HG03460 (cell line): ENCODE measurements at regions not wholly inside any gene's neighbourhood (a gene's known extent, or its start where the extent isn't known, plus 50 kb on each side); places are given as distances from the start of the nearest gene placed in this dataset.

Experiments used
- ATAC-seq: cut with Tn5 transposase; IDR thresholded peaks from one replicate; pipeline ENCODE4 v1.9.1; 2021; ENCODE audit not compliant: unreplicated experiment

DNA sequence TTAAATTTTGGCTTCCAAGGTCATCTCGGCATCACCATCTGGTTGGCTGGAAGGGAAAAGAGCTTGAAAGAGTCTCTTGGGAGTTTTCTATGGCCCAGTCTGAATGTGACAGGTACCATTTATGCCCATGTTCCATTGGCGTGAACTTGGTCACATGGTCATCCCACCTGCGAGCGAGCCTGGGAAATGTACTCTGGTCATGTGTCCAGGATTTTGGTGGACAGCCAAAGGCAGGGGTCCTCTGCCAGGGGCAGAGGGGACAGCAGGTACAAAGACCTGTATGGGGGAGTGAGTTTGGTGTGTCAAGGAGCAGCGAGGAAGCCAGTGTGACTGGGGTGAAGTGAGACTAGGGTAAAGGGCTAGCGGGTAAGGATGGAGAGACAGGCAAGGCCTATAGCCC lies 112.6 kb downstream of the CDC5L start:
- no peak for ATAC-seq

DNA sequence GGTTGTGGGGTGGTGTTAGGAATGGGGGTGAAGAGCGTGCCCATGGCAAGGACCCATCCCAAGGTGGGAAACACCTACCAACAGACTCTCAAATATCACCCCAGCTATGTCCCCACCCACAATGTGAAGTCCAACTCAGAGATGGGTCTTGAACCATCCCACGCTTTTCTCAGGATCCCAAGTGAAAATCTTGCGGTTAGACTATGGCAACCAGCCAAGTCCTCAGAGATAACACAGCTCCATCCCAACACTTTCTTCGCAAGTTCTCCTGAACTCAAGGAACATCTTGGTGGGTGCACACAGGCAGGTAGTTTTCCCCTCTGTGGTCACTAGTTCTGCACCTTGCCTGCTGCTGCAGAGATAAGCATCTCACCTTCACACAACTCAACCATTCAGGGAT lies 116.0 kb downstream of the CDC5L start:
- ATAC-seq, result no peak

- no peak for ATAC-seq
Measured at GRCh38 chr6:44504301-44504791, 116.8 kb downstream of the CDC5L start.

DNA sequence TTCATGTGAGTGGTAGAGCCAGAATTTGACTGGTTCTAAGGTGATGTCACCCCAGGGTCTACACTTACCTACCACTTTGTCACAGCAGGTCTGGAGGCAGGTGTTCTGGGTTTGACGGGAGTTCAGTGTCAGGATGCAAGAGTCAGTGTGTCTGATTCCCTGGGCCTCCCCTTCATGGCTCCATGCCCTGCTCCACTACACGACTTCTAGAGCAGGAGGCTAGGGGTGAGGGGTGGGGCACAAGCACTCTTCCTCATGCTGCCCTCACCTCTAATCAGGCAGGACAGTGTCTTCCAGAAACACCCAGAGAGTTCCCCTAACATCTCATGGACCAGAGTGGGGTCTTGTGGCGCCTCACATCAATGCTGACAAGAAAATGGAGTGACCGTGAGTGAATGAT lies 118.2 kb downstream of the CDC5L start:
- ATAC-seq, result no peak

DNA sequence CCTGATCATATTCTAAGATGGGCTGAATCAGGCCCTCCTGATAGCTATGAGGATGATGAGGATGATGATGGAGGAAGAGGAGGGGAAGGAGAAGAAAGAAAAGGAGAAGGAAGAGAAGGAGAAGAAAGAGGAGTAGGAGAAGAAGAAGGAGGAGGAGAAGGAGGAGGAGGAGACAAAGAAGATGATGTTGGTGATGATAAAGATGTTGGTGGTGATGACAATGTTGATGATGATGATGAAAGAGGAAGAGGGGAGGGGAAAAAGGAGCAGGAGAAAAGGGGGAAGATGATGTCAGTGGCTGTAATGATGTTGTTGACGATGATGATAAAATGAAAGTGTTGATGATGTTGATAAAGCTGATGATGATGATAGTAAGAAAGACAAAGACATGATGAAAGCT lies 119.5 kb downstream of the CDC5L start:
- ATAC-seq, result no peak

GRCh38 chr6:44508646-44509045 lies 121.1 kb downstream of the CDC5L start:
- no peak for ATAC-seq

GRCh38 chr6:44511126-44511525 lies 123.6 kb downstream of the CDC5L start:
- no peak for ATAC-seq

- no peak for ATAC-seq
Measured at GRCh38 chr6:44512868-44513741, 125.6 kb downstream of the CDC5L start.

GRCh38 chr6:44514085-44514484 lies 126.6 kb downstream of the CDC5L start:
- ATAC-seq, result no peak

DNA sequence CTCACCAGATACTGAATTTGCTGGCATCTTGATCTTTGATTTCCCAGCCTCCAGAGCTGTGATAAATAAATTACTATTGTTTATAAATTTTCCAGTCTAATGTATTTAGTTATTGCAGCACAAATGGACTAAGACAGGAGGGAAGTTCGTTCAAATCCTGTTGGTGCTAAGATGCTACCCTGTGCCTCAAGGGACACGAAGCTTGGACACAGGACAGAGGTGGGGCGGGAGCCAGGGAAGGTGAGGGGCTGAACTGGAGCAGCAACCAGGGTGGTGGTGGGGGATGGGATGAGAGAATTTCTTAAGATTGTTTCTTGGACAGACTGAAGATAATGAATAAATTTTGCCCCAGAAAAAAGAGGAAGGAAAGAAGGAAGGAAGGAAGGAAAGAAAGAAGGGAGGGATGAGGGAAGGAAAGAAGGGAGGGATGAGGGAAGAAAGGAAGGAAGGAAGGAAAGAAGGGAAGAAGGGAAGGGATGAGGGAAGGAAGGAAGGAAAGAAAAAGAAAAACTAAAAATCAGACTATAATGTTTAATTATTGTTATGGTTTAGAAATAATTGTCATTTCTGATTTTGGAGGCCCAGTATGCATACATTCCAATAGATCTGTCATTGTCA lies 127.2 kb downstream of the CDC5L start:
- ATAC-seq, result no peak

- ATAC-seq, result no peak
Measured at GRCh38 chr6:44522871-44523270, 135.4 kb downstream of the CDC5L start.

DNA sequence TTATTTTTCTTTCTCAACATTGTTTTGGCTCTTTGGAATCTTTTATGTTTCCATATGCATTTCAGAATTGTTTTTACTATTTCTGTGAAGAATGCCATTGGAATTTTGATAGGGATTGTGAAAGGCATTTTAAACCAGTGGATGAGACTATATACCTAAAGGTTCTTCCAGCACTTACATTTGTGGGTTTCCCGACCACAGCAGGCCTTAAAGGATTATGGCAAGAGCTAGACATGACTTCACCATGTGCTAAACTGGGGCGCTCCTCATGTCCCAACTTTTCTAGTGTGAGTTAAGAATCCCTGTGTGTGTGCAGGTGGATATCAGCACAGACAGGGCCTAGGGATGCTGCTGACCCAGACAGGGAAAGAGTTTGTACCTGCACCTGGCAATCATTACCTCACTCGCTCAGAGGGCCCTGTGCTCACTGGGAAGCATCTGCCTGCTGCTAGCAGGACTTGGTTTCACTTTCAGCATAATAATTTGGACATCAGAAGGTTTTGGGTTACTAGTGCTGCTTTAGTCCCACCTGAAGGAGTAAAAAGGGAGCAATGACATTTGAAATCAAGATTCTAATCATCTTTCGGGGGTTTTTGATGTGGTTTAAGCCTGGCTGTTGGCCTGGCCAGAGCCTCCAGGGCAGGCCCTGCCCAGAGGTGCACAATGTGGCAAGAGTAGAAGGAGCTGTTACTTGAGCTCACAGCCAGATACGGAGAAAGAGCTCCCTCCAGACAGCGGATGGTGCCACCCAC lies 137.1 kb downstream of the CDC5L start:
- ATAC-seq, result no peak

GRCh38 chr6:44525761-44526351 lies 138.3 kb downstream of the CDC5L start:
- no peak for ATAC-seq

DNA sequence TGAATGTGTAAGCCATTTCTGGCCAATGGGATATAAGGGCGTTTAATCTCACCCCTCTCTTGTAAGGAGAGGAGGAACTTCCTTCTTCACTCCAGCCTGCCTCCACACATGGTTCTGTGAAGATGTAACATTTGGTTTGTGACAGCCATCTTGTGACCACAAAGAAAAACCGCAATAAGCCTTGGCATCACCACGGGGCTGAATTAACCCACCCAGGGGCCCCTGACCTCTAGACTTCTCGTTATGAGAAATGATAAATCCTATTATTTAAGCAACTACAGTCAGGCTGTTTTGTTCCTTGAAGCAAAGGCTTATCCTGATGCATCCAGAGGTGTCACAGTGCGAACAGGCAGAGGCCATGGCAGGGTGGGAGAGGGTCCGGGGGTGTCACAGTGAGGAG lies 139.7 kb downstream of the CDC5L start:
- no peak for ATAC-seq

DNA sequence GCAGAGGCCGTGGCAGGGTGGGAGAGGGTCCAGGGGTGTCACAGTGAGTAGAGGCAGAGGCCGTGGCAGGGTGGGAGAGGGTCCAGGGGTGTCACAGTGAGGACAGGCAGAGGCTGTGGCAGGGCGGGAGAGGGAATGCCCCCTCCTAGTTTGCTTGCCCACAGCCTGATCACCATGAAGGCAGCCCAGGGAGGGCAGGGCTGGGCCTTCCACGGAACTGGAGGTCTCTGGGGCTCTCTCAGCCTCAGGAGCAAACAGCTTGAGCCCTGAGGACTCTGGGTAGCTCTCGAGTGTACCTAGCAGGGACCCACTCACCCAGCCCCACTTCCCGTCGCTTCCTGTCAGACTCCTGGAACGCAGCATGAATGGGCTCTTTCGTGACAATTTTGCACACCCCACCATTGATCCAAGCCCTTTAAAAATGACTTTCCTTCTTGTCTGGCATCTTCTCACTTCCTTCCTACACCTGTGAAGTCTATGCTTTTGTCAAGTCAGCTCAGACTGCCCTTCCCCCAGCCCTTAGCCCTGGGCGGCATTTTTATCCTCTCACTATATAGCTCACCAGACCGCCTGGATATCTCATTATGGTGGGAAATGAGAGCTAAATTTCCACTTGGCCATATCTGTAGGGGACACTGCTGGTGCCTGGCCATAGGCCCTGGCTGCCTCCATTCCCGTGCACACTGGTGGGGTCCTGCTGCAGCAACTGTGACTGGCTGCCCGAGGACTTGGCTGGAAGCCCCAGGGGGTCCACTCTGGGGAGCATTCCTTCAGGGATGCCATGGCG lies 140.3 kb downstream of the CDC5L start:
- ATAC-seq, result no peak

- ATAC-seq, result no peak
Measured at GRCh38 chr6:44528370-44528644, 140.8 kb downstream of the CDC5L start.

GRCh38 chr6:44528716-44529115 lies 141.2 kb downstream of the CDC5L start:
- ATAC-seq, result no peak

GRCh38 chr6:44529146-44529905 lies 141.8 kb downstream of the CDC5L start:
- no peak for ATAC-seq

DNA sequence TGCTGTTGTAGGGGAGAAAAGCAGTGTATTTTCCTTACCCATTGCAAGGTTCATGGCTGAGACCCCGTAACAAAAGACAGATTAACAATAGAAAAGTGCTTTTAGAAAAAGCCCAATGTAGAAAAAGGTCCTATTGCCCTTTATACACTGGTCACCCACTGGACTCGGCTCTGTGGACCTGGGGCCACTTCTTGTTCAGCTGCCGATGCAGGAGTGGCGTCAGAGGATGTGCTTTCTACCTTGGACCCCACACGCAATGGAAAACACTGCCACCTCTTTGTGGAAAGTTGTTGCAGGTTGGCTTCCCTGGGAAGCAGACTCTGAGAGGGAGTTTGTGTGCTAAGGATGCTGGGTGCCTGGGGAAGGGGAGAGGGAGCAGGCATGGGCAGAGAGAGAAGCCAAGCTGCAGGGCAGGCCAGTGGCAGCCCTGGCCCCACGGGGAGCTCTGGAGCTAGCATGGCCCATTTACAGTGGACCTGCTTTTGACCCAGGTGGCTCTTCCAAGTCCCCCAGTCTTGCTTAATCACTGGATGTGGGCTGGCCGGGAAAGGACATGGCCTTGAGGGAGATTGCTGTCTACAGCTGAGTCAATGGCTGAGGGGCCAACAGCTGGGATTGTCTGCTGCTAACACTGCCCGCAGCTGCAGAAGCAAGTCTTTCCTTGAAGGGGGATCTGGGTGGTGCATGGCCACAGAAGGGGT lies 142.9 kb downstream of the CDC5L start:
- ATAC-seq, result no peak

GRCh38 chr6:44530910-44531234 lies 143.4 kb downstream of the CDC5L start:
- ATAC-seq, result no peak
